Activated T-cell treated with anti-CD3 and anti-CD28 coated beads, Interleukin-2, amount 50 U/mL, for 4 hours (primary cell): ENCODE measurements at regions not wholly inside any gene's neighbourhood (a gene's known extent, or its start where the extent isn't known, plus 50 kb on each side); places are given as distances from the start of the nearest gene placed in this dataset.

Experiments used
- ATAC-seq, 2 donors: fragments of 200-7000 bp; cut with Tn5 transposase; one replicate each; pipeline ENCODE4 v1.10.0; 2021
- DNase-seq: peaks from one replicate; pipeline ENCODE4 v3.0.0-alpha.2; 2020
- H3K27me3 Mint-ChIP-seq: one replicate; pipeline ENCODE4 v1.8.0; 2021; ENCODE audit warnings: low read depth, mixed read lengths
- H3K36me3 Mint-ChIP-seq: one replicate; pipeline ENCODE4 v1.8.0; 2022; ENCODE audit warnings: mixed read lengths; ENCODE audit not compliant: insufficient read depth
- H3K4me1 Mint-ChIP-seq: one replicate; pipeline ENCODE4 v1.8.0; 2021; ENCODE audit warnings: low read depth, mixed read lengths
- H3K4me3 Mint-ChIP-seq: one replicate; pipeline ENCODE4 v1.8.0; 2021; ENCODE audit warnings: mild to moderate bottlenecking, moderate library complexity, mixed read lengths
- H3K9me3 Mint-ChIP-seq: one replicate; pipeline ENCODE4 v1.8.0; 2021; ENCODE audit warnings: mixed read lengths

- H3K4me3 Mint-ChIP-seq = no peak overlapping the region
These were observed 383.8 kb upstream of the JAG1 start for GRCh38 chr20:11057624-11058023.

GRCh38 chr20:11059659-11060058, 385.9 kb upstream of the JAG1 start:
- Mint-ChIP-seq H3K36me3 (no peaks in the 10 kb centered on the region), H3K4me3 (no peak overlapping the region), H3K4me1 (no peaks in the 10 kb centered on the region), H3K27me3 (no peaks in the 10 kb centered on the region), H3K9me3 (no peaks in the 10 kb centered on the region)
- DNase-seq (no peak), ATAC-seq (no peak)

More at GRCh38 chr20:11057624-11058023, 383.8 kb upstream of the JAG1 start:
- ATAC-seq (no peak), DNase-seq (no peak)
- no peaks in the 10 kb centered on the region for H3K36me3 Mint-ChIP-seq
- H3K4me1 Mint-ChIP-seq = no peaks in the 10 kb centered on the region
- no peaks in the 10 kb centered on the region for H3K27me3 Mint-ChIP-seq
- peaks cover 3% of the 10 kb centered on the region for H3K9me3 Mint-ChIP-seq

GRCh38 chr20:11060423-11061185, 386.8 kb upstream of the JAG1 start:
- H3K9me3 Mint-ChIP-seq = no peaks in the 10 kb centered on the region
- H3K27me3 Mint-ChIP-seq = no peaks in the 10 kb centered on the region
- ATAC-seq = no peak
- no peak for DNase-seq
- no peaks in the 10 kb centered on the region for H3K4me1 Mint-ChIP-seq
- no peak overlapping the region for H3K4me3 Mint-ChIP-seq
- no peaks in the 10 kb centered on the region for H3K36me3 Mint-ChIP-seq

- Mint-ChIP-seq H3K27me3 (no peaks in the 10 kb centered on the region), H3K4me3 (no peak overlapping the region), H3K9me3 (no peaks in the 10 kb centered on the region), H3K4me1 (no peaks in the 10 kb centered on the region), H3K36me3 (no peaks in the 10 kb centered on the region)
- ATAC-seq (no peak), DNase-seq (no peak)
These were observed 389.6 kb upstream of the JAG1 start for GRCh38 chr20:11063444-11063843.

- no peaks in the 10 kb centered on the region for H3K36me3 Mint-ChIP-seq
- H3K4me3 Mint-ChIP-seq = no peak overlapping the region
- H3K27me3 Mint-ChIP-seq = no peaks in the 10 kb centered on the region
- DNase-seq (no peak), ATAC-seq (no peak)
- H3K4me1 Mint-ChIP-seq = no peaks in the 10 kb centered on the region
- no peaks in the 10 kb centered on the region for H3K9me3 Mint-ChIP-seq
These were observed 391.1 kb upstream of the JAG1 start for GRCh38 chr20:11064946-11065345.

GRCh38 chr20:11067359-11067758, 393.6 kb upstream of the JAG1 start:
- no peaks in the 10 kb centered on the region for H3K27me3 Mint-ChIP-seq
- H3K4me1 Mint-ChIP-seq = no peaks in the 10 kb centered on the region
- DNase-seq (no peak), ATAC-seq (no peak)
- no peak overlapping the region for H3K4me3 Mint-ChIP-seq
- H3K36me3 Mint-ChIP-seq = no peaks in the 10 kb centered on the region
- H3K9me3 Mint-ChIP-seq = peaks cover 11% of the 10 kb centered on the region

- Mint-ChIP-seq H3K9me3 (peaks cover 16% of the 10 kb centered on the region), H3K4me1 (no peaks in the 10 kb centered on the region), H3K36me3 (no peaks in the 10 kb centered on the region), H3K4me3 (no peak overlapping the region), H3K27me3 (no peaks in the 10 kb centered on the region)
- DNase-seq (no peak), ATAC-seq (no peak)
These were observed 399.2 kb upstream of the JAG1 start for GRCh38 chr20:11072982-11073381.

- ATAC-seq (no peak), DNase-seq (no peak)
- no peaks in the 10 kb centered on the region for H3K27me3 Mint-ChIP-seq
- no peak overlapping the region for H3K4me3 Mint-ChIP-seq
- H3K4me1 Mint-ChIP-seq = no peaks in the 10 kb centered on the region
- peaks cover 11% of the 10 kb centered on the region for H3K9me3 Mint-ChIP-seq
- H3K36me3 Mint-ChIP-seq = no peaks in the 10 kb centered on the region
These were observed 402.8 kb upstream of the JAG1 start for GRCh38 chr20:11076434-11077105.

GRCh38 chr20:11077226-11077625, 403.4 kb upstream of the JAG1 start:
- ATAC-seq (no peak), DNase-seq (no peak)
- no peak overlapping the region for H3K4me3 Mint-ChIP-seq
- no peaks in the 10 kb centered on the region for H3K4me1 Mint-ChIP-seq
- H3K9me3 Mint-ChIP-seq = peaks cover 6% of the 10 kb centered on the region
- H3K27me3 Mint-ChIP-seq = no peaks in the 10 kb centered on the region
- H3K36me3 Mint-ChIP-seq = no peaks in the 10 kb centered on the region

- no peaks in the 10 kb centered on the region for H3K27me3 Mint-ChIP-seq
- H3K36me3 Mint-ChIP-seq = no peaks in the 10 kb centered on the region
- ATAC-seq (no peak), DNase-seq (no peak)
- peaks cover 3% of the 10 kb centered on the region for H3K9me3 Mint-ChIP-seq
- no peak overlapping the region for H3K4me3 Mint-ChIP-seq
- no peaks in the 10 kb centered on the region for H3K4me1 Mint-ChIP-seq
These were observed 406.2 kb upstream of the JAG1 start for GRCh38 chr20:11080010-11080409.

GRCh38 chr20:11080781-11081377, 407.1 kb upstream of the JAG1 start:
- H3K4me1 Mint-ChIP-seq = no peaks in the 10 kb centered on the region
- no peak for ATAC-seq

GRCh38 chr20:11083841-11084240, 410.0 kb upstream of the JAG1 start:
- ATAC-seq (no peak), DNase-seq (no peak)
- Mint-ChIP-seq H3K4me1 (no peaks in the 10 kb centered on the region), H3K27me3 (no peaks in the 10 kb centered on the region), H3K9me3 (peaks cover 12% of the 10 kb centered on the region), H3K4me3 (no peak overlapping the region), H3K36me3 (no peaks in the 10 kb centered on the region)

More at GRCh38 chr20:11080781-11081377, 407.1 kb upstream of the JAG1 start:
- H3K4me3 Mint-ChIP-seq = no peak overlapping the region
- DNase-seq = no peak
- no peaks in the 10 kb centered on the region for H3K36me3 Mint-ChIP-seq
- H3K27me3 Mint-ChIP-seq = no peaks in the 10 kb centered on the region
- H3K9me3 Mint-ChIP-seq = peaks cover 4% of the 10 kb centered on the region

GRCh38 chr20:11084508-11084907, 410.7 kb upstream of the JAG1 start:
- Mint-ChIP-seq H3K27me3 (no peaks in the 10 kb centered on the region), H3K9me3 (peaks cover 12% of the 10 kb centered on the region), H3K4me3 (no peak overlapping the region), H3K36me3 (no peaks in the 10 kb centered on the region), H3K4me1 (no peaks in the 10 kb centered on the region)
- ATAC-seq (no peak), DNase-seq (no peak)

- Mint-ChIP-seq H3K27me3 (no peaks in the 10 kb centered on the region), H3K36me3 (no peaks in the 10 kb centered on the region), H3K4me1 (no peaks in the 10 kb centered on the region), H3K9me3 (peaks cover 12% of the 10 kb centered on the region), H3K4me3 (no peak overlapping the region)
- DNase-seq (no peak), ATAC-seq (no peak)
These were observed 413.2 kb upstream of the JAG1 start for GRCh38 chr20:11086970-11087369.

GRCh38 chr20:11090751-11091150, 417.0 kb upstream of the JAG1 start:
- Mint-ChIP-seq H3K4me3 (no peak overlapping the region), H3K9me3 (peaks cover 9% of the 10 kb centered on the region), H3K27me3 (no peaks in the 10 kb centered on the region), H3K4me1 (no peaks in the 10 kb centered on the region), H3K36me3 (no peaks in the 10 kb centered on the region)
- ATAC-seq (no peak), DNase-seq (no peak)
